ENCODE measurements at regions not wholly inside any gene's neighbourhood (a gene's known extent, or its start where the extent isn't known, plus 50 kb on each side); places are given as distances from the start of the nearest gene placed in this dataset.

DNA sequence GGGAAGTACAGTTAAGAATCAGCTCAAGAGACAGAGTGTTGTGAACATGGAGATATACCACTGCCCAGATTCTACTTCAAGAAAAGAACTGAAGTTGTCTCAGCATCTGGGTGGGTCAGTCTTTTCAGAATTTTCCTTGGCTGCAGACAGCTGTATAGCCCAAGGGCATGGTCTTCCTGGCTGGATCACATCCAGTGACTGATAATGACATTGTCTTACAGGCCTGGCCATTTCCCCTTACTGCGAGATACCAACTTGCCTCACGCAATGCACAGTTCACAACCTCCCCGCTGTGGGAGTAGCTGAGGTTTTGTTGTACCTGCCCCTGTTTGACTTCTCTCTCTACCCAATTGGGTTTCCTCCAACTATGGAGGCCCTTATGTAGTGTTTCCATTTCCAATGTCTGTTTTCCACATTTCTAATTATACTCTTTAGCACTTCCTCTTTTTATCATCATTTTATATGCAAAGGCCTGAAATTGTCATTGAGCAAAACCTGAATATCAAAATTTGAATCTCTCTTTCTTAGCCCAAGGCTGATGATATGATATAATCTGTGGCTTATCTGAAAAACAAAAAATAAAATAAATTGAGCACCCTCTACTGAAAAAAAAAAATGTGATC, 209.1 kb downstream of the NAF1 start:
- intact Hi-C loops (cut with DNase I; ENCODE audit: low total_unique reads) = no loop called here
- no peak for TF ChIP-seq POLR2A (IDR thresholded peaks at IDR 0.05)
- TF ChIP-seq, protein P1, sequence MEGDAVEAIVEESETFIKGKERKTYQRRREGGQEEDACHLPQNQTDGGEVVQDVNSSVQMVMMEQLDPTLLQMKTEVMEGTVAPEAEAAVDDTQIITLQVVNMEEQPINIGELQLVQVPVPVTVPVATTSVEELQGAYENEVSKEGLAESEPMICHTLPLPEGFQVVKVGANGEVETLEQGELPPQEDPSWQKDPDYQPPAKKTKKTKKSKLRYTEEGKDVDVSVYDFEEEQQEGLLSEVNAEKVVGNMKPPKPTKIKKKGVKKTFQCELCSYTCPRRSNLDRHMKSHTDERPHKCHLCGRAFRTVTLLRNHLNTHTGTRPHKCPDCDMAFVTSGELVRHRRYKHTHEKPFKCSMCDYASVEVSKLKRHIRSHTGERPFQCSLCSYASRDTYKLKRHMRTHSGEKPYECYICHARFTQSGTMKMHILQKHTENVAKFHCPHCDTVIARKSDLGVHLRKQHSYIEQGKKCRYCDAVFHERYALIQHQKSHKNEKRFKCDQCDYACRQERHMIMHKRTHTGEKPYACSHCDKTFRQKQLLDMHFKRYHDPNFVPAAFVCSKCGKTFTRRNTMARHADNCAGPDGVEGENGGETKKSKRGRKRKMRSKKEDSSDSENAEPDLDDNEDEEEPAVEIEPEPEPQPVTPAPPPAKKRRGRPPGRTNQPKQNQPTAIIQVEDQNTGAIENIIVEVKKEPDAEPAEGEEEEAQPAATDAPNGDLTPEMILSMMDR (IDR thresholded peaks at IDR 0.05) = no peak
- Histone ChIP-seq H3K27ac (no peak overlapping the region), H3K27me3 (no peaks in the 10 kb centered on the region), H3K4me3 (no peak overlapping the region), H3K36me3 (no peaks in the 10 kb centered on the region), H3K9me3 (no peaks in the 10 kb centered on the region), H3K4me1 (no peaks in the 10 kb centered on the region)
- DNase-seq = no peak

DNA sequence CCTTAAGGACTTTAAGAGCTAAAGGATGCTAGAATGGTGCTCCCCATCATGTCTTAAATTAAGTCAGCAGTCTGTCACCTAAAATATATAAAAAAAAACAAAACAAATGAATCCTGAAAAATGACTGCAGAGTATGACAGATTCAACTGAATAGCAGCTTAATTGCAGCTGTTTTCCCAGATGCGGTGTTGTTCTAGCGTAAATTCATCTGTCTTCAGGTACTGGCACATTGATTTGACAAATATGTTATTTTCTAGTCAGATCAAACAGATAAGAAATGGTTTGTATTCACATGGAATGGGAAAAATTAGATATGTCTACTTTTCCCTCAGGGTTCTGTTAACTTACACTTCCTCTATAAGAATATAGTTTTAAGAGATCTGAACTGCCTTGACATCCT, 211.7 kb downstream of the NAF1 start:
- TF ChIP-seq, protein P1 (IDR thresholded peaks at IDR 0.05) = no peak
- no peak for TF ChIP-seq POLR2A (IDR thresholded peaks at IDR 0.05)
- no peaks in the 10 kb centered on the region for H3K27me3 ChIP-seq
- no peaks in the 10 kb centered on the region for H3K36me3 ChIP-seq
- intact Hi-C loops (cut with DNase I; ENCODE audit: low total_unique reads) = no loop called here
- no peaks in the 10 kb centered on the region for H3K4me1 ChIP-seq
- H3K4me3 ChIP-seq = no peak overlapping the region
- no peaks in the 10 kb centered on the region for H3K9me3 ChIP-seq
- DNase-seq = no peak
- H3K27ac ChIP-seq = no peak overlapping the region

DNA sequence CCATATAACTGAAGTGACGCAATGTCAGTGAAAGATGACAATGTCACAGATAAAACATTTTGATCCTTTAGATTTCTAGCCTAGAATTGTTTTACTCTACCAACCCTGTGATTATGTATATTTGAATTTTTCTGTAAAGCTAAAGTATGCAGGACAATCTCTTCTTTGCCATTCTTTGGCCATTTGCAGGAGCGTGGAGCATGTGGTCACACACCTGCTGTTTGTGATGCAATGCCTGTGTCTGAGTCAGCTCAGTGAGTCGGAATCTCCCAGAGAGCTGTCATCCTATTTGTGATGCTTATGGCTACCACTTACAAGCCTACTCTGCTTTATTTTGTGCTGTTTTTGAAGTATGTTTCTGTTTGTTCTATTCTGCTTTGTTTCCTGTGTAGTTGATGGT, 214.5 kb downstream of the NAF1 start:
- no peak for TF ChIP-seq POLR2A (IDR thresholded peaks at IDR 0.05)
- TF ChIP-seq, protein P1 (IDR thresholded peaks at IDR 0.05) = no peak
- H3K9me3 ChIP-seq = no peaks in the 10 kb centered on the region

DNA sequence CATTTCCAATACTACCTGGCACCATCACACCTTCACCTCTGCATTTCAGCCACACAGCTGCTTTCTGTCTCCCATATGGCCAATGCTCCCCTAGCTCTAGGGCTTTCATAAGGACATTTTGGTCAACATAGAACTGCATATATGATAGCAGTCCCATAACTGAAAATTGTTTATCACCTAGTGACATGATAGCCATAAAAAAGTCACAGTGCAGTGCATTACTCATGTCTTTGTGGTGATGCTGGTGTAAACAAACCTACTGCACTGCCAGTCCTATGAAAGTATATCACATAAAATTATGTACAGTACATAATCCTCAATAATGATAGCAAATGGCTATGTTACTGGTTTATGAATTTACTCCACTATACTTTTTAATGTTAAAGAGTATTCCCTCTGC, 221.0 kb downstream of the NAF1 start:
- no peak overlapping the region for H3K27ac ChIP-seq
- TF ChIP-seq POLR2A (IDR thresholded peaks at IDR 0.05) = no peak
- TF ChIP-seq, protein P1 (IDR thresholded peaks at IDR 0.05) = no peak
- H3K36me3 ChIP-seq = no peaks in the 10 kb centered on the region
- no peaks in the 10 kb centered on the region for H3K9me3 ChIP-seq
- H3K4me1 ChIP-seq = no peaks in the 10 kb centered on the region
- DNase-seq = no peak
- H3K27me3 ChIP-seq = no peaks in the 10 kb centered on the region
- H3K4me3 ChIP-seq = no peak overlapping the region
- intact Hi-C loops (cut with DNase I; ENCODE audit: low total_unique reads) = no loop called here

More for the DNA sequence above, 214.5 kb downstream of the NAF1 start:
- H3K27ac ChIP-seq = no peak overlapping the region
- no peaks in the 10 kb centered on the region for H3K36me3 ChIP-seq
- no peak for DNase-seq
- intact Hi-C loops (cut with DNase I; ENCODE audit: low total_unique reads) = no loop called here
- H3K4me3 ChIP-seq = no peak overlapping the region
- H3K27me3 ChIP-seq = no peaks in the 10 kb centered on the region
- H3K4me1 ChIP-seq = no peaks in the 10 kb centered on the region

DNA sequence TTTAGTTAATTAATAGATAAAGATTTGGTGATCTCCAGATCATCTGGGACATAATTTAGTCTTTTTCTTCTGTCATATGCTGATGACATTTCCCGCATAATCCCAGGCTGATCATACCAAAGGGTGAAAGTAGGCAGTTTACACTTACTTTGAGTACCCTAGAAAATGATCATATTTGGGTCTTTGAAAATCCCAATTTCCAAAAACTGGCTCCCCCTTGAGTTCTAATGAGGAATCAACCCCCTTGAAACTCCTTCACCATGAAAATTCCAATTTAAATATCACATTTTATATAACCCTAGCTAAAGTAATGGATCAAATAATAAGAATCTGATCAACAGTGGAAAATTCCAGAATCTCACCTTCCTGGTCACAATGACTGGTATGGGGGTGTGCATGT, 223.4 kb downstream of the NAF1 start:
- no peak for DNase-seq
- TF ChIP-seq, protein P1 (IDR thresholded peaks at IDR 0.05) = no peak
- TF ChIP-seq POLR2A (IDR thresholded peaks at IDR 0.05) = no peak
- H3K4me3 ChIP-seq = no peak overlapping the region
- H3K27ac ChIP-seq = no peak overlapping the region
- no peaks in the 10 kb centered on the region for H3K4me1 ChIP-seq
- intact Hi-C loops (cut with DNase I; ENCODE audit: low total_unique reads) = no loop called here
- H3K9me3 ChIP-seq = no peaks in the 10 kb centered on the region
- H3K27me3 ChIP-seq = no peaks in the 10 kb centered on the region
- no peaks in the 10 kb centered on the region for H3K36me3 ChIP-seq

Measured in uterus (tissue), 3 donors.